Epithelial cell of esophagus (primary cell): ENCODE measurements at regions not wholly inside any gene's neighbourhood (a gene's known extent, or its start where the extent isn't known, plus 50 kb on each side); places are given as distances from the start of the nearest gene placed in this dataset.
A peak's percentile ranks its signal among the peaks of the same experiment; 100 is the strongest.

Experiments used
- DNase-seq: peaks from one replicate; pipeline ENCODE4 v3.0.0; 2010; ENCODE audit warnings: low read depth
- H3K4me3 ChIP-seq: 2 replicates; pipeline ENCODE4 v1.5.1; 2011; ENCODE audit warnings: mild to moderate bottlenecking, low read length, control low read depth
- CTCF ChIP-seq: IDR thresholded peaks from 2 replicates; pipeline ENCODE4 v1.5.1; 2011; ENCODE audit warnings: low read depth, mild to moderate bottlenecking, low read length, control low read depth, inconsistent platforms; ENCODE audit not compliant: insufficient read depth; ENCODE audit errors: missing control alignments

- no peak for DNase-seq
- no peak for TF ChIP-seq CTCF
- no peak overlapping the region for H3K4me3 ChIP-seq
These were observed 243.2 kb upstream of the ZC3H12C start for GRCh38 chr11:109849946-109850345.

GRCh38 chr11:109851780-109852390, 241.3 kb upstream of the ZC3H12C start:
- peak; percentile 58 for DNase-seq
- no peak overlapping the region for H3K4me3 ChIP-seq
- TF ChIP-seq CTCF, result no peak

GRCh38 chr11:109853156-109853776, 239.9 kb upstream of the ZC3H12C start:
- no peak overlapping the region for H3K4me3 ChIP-seq
- peak; percentile 72 for TF ChIP-seq CTCF
- DNase-seq, result peak; percentile 81

GRCh38 chr11:109854731-109855130, 238.5 kb upstream of the ZC3H12C start:
- no peak for TF ChIP-seq CTCF
- DNase-seq, result no peak
- no peak overlapping the region for H3K4me3 ChIP-seq

- DNase-seq, result no peak
- no peak overlapping the region for H3K4me3 ChIP-seq
- no peak for TF ChIP-seq CTCF
These were observed 236.3 kb upstream of the ZC3H12C start for GRCh38 chr11:109856928-109857327.

- H3K4me3 ChIP-seq, result no peak overlapping the region
- DNase-seq, result no peak
- no peak for TF ChIP-seq CTCF
These were observed 235.6 kb upstream of the ZC3H12C start for GRCh38 chr11:109857637-109858036.

- DNase-seq, result no peak
- no peak for TF ChIP-seq CTCF
- H3K4me3 ChIP-seq, result no peak overlapping the region
These were observed 235.0 kb upstream of the ZC3H12C start for GRCh38 chr11:109858152-109858551.
